NCI-H345 treated with DMSO at 0.1 percent for 48 hours (cell line): ENCODE measurements at regions not wholly inside any gene's neighbourhood (a gene's known extent, or its start where the extent isn't known, plus 50 kb on each side); places are given as distances from the start of the nearest gene placed in this dataset.
"Not testable (repeated sequence)": the region's sequence is repeated elsewhere in the genome, so short reads cannot be mapped to it uniquely, and the experiment has no call there.

Experiments
- DNase-seq: peaks from one replicate; lab custom pipeline; 2025; ENCODE audit not compliant: unreplicated experiment; lab: John Stamatoyannopoulos, UW

DNA sequence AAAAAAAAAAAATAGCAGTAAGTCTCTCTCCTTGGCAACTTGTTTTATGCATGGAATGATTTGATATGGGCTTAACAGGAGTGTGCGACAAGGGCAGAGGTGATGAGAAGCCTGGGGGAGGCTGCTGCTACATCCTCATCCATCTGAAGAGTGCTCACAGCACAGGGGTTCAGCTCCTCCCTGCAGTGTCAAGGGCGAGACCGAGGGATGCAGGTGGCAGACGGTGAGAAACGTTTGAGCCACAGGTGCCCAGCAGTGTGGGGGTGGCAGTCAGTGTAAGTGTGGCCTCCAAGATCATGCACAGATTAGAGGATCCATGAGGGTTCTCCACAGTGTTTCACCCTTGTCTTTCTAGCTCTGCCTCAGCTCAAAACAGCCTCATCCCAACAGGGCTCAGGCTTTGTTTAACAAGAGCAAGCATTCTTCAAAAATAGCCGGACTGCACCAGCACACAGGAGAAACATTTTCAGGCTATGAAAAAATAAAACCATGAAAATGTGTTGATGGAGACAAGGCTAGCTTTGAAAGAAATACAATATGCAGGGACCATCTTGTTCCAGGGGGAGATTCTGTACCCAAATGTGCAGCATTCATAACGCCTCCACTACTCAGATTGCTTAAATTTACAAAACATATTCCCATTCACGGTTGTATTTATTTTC lies 324.5 kb upstream of the MYT1L start:
- peak; percentile 40 for DNase-seq

DNA sequence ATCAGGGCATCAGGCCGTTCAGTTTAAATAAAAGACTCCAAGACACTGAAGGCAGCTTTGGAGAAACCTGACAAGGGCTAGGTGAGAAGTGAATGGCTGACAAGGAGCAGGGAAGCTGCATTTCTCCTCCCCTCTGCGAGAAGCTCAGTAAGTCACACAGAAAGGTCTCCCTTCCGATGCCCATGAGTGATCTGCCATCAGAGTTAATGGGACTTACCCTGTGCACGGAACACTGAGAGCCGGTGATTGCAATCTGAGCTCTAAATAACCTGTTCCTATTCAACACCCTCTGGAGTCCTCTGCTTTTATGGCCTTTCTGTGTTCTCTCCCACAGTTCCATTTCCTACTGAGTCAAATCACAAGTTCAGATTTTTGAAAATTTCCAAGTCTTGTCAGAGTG lies 322.2 kb upstream of the MYT1L start:
- no peak for DNase-seq

DNA sequence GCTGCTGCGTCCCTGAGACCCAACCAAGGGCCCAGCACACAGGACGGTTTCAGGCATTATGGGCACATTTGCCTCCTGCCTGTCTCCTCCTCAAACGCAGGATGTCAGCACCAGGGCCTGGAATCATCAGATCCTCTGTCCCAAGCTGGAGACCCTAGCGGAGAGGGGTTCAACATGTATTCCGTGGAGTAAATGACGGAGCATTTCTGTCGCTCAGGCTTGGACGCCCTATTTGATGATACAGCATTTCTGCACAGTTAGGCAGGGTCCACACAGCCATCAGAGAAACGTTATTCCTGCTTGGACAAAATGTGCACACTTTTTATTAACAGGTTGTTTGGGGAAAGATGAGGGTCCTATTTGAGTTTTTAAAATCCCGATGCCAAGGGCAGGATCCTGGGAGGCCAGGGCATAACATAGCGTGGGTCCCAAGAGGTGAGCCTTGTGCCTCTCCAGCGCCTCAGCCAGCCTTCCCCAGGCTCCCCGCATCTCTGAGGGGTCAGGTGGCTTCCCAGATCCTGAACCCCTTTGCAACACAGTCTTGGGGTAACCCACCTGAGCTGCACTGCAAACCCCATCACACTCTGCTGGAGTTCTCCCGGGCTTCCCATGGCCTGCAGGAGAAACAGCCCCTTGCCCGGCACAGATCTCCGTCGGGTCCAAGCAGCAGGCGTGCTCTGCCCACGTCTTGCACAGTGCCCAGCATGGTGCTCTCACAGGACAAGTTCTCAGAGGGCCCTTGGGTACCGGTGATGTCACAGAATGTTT lies 319.7 kb upstream of the MYT1L start:
- DNase-seq: no peak

DNA sequence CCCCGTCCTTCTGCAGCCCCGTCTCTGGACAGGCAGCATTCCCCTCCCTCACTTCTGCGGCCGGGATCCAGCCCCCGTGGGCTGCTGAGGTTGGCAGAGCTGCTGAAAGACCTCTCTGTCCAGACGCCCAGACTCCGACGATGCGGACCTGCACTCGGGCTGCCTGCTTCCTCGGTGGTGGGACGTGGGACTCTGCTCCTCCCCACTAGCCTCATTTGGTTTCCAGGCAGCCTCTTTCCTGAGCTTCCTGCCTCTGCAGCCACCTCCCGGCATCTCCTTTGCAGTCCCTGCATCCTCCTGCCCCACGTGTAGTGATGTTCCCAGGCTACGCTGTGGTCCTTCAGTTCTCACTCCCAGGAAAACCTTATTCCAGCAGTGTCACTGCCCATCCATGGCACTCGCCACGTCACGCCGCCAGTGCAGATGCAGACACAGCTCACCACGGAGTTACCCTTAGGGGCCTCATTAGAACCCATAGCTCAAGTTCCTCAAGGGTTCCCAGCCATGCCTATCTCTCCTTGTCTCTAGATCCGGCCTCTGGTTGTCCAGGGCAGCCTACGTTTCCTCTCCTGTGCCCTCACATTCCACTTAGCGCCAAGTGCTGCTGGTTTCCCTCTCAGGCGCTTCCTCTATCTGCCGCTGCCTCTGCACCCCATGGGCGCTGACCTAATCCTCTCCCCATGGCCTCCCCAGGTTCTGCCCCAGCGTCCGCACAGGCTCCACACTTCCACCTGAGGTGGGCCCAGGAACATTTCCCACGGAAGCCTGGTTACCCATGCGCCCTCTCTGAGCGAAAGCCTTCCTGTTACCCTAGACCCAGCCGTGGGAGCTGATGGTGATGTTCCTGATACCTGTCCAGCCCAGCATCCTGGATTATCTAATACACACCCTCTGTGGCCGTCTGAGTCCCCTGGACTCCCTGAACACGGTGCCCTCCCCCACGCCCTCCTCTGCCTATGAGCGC lies 318.3 kb upstream of the MYT1L start:
- no peak for DNase-seq

DNA sequence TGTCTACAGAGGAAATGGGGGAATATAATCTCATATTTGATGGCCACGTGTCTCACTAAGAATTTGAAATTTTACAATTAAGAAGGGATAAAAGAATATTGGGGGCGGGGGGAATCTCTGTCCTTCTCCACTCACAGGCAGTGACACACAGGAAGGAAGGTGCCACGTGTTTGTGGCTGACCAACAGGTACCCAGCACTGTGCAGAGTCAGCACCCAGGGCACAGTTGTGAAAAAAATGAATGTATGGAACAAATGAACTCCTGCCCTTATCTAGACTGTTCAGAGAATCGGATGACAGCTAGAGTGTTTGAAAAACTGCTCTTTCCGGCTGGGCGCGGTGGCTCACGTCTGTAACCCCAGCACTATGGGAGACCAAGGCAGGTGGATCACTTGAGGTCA lies 317.0 kb upstream of the MYT1L start:
- DNase-seq: no peak

DNA sequence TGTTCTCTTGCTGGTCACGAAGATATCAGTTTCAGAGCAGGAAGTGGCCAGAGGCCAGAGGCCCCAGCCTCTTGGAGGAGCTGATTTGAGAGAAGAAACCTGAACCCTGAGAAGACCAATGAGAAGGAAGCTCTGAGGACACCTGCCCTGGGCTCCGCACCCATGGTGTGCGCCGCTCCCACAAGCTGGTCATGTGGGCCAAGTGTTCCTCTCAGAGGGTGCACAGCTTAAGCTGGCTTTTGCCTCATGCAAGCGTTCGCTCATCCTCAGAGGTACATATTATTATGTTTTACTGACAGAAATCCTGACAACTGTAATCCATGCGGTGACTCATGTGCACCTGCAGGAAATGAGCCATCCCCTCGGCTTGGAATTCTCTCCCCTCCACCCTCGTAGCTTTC lies 316.1 kb upstream of the MYT1L start:
- DNase-seq: no peak

DNA sequence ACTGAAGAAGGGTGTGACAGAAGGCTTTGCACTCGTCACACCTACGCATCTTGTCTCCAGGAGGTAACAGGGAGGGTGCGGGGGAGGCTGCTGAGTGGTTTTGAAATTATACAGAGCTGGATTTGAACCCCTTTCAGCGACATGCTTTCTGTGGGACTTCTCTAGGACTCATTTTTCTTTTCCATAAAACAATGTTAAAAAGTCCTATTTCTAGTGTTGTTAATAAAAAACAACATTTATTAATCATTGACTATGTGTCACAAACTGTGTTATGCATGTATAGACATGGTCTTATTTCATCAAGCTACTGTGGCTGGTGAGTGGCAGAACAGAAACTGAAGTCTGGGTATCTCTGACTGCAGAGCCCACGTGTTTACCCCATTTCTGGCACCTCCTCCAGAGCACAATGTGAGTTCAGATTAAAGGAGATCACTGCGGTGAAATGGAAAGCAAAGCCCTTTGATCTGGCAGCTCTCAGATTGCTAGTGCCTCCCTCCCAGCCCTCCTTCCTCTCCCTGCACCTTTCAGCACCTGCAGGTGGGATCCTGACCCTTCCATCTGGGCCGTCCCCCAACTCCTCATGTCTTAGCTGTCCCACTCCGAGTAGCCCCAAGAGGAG lies 315.5 kb upstream of the MYT1L start:
- no peak for DNase-seq

DNA sequence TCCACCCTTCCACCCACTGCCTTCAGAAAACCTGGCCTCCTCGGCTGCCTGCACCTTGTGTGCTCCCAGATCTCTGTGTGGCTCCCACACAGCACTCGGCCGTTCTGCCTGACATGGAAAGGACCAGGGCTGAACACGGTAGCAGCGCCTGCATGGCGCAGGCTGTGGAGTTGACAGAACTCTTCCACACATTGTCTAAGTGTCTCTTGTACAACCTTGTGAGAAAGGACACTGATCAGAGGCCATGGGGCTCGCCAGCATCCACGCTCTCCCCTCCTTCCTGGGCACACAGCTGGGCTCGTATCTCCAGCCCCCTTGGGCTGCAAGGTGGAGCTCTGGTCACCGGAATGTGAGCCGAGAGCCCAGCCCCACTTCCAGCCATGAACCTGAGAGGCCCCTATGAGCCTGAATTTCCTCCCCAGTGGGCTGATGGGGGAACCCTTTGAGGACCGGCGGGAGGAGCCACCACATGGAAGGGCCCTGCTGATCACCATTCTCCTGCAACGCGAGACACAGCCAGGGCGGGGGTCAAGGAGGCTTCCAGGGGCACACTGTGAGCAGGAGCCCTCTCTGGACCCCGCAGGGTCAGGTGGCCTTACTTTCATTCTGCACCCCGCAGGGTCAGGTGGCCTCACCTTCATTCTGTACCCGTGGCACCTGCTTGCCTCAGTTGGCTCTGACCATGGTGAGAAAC lies 314.2 kb upstream of the MYT1L start:
- no peak for DNase-seq

DNA sequence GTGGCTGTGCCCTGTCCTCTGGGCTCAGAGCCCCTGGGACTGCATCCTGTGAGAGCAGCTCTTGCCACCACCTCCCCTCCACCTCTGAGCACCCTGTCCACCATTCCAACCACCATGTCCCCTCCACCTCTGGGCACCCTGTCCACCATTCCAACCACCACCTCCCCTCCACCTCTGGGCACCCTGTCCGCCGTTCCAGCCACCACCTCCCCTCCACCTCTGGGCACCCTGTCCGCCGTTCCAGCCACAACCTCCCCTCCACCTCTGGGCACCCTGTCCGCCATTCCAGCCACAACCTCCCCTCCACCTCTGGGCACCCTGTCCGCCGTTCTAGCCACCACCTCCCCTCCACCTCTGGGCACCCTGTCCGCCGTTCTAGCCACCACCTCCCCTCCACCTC lies 313.7 kb upstream of the MYT1L start:
- DNase-seq: not testable (repeated sequence)

DNA sequence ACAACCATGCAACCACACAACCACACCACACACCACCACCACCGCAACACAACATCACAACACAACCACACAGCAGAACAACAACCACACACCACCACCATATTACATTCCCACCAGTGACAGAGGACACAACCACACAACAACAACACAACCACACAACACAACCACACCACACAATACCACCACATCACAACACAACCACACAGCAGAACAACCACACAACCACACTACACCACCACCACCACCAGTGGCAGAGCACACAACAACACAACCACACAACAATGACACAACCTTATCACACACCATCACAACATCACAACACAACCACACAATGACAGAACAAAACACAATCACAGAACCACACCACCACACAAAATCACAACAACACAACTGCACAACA lies 313.0 kb upstream of the MYT1L start:
- DNase-seq: no peak

DNA sequence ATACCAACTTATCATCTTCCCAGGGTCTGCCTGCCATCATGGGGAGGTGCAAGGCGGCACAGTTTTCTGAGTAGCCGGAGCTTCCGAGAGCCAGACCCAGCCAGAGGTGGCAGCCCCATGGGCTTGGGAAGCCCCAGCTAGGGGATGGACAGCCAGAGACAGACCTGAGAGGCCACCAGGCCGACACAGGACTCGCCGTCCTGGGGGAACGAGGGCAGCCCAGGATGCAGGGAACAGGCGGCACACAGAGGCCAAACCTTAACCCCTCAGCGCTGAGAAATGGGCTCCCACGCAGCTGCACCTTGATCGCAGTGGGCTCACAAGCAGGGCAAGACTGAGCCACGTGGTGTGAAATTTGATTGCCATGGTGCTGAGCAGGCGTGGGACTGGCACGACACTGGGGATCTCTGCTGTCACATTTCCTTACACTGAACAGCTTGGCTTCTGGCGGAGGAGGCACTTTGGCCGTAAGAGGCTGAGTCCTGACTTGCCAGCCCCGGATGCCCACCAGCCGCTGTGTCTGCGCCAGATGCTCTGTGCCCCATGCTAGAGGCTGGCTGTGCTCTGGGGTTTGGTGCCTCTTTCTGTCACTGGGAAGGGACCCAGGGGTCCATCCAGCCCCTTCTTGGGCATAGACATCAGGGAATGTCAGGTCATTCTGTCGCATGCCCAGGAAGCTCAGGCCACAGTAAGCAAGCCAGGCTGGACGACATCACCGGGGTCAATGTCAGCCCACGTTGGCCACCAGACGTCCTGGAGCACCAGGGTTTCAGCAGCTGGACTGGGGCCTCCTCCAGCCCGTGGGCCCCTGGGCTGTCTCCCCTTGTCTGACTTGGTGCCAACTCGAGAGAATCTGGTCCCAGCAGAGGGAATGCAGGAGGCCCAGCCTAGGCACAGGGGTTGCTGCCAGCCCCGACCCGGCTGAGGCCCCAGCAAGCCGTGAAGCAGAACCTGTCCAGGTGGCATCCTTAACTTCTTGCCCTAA lies 312.1 kb upstream of the MYT1L start:
- no peak for DNase-seq

DNA sequence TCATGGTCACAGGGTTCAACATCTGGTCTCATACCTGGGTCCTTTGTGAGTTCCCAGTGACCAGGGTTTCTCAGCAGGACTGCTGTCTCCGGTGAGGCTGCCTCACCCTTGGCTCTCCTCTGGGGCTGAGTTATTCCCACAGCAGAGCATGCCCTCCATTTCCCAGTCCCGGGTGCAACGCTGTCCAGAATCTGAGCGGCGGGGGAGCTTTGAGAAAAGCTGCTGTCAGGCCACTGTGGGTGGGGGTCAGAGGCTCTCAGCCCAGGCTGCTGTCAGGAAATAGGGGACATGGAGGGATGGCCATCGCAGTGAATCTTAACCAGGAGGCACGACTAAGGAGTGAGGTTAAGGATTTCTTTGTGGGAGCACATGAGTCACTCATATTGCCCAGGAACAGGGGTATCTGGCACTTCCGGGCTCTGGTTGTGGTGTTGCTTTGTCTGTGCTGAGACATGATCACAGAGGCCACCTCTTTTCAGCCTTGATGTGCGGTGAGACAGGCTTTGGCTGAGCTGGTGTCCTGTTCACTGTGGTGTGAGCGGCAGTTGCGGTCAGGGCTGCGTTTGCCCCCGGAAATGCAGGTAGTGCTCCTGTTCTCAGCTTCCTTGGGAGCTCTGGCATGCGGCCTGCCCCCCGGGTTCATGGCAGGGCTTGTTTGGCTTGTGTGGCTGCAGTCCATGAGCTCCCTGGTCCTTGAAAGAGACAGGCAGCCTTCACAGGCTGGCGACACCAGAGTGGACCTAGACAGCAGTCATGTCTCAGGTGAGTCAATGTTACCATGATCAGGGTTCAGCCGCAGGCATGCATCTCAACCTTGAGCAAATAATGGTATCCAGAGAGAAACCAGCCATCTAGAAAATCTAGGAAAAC lies 310.7 kb upstream of the MYT1L start:
- DNase-seq: no peak

DNA sequence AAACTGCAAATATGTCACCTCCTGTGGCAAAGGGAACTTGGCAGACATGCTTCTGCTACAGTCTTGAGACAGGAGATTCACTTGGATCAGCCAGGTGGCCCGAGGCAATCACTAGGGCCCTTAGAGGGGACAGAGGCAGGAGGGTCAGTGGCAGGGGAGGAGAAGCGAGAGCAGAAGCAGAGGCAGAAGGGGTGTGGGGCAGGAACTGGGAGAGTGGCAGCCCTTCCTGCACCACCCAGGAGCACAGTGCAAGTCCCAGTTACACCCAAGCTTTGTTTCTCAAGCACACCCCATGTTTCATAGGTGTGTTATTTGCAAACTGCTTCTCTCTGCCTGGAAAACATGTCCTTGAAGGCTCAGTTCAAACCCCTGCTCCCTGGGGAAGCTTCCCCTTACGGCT lies 309.7 kb upstream of the MYT1L start:
- no peak for DNase-seq

DNA sequence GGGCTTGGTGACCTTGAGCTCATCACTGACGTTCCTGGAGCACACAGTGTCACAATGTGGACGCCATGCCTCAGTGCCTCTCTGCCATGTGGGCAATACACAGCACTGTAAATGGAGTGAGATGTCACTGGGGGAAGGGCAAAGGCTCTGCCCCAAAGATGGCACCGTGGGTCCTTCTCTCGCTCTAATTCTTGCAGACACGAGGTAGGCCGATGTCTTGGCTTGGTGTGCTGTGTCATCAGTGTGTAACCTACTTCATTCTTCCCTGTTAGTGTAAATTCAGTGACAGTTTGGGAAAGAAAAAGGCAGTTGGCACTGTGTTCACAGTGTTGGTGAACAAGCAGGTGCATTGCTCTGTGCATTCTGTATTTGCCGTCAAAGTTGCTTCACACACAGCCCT lies 309.3 kb upstream of the MYT1L start:
- no peak for DNase-seq

DNA sequence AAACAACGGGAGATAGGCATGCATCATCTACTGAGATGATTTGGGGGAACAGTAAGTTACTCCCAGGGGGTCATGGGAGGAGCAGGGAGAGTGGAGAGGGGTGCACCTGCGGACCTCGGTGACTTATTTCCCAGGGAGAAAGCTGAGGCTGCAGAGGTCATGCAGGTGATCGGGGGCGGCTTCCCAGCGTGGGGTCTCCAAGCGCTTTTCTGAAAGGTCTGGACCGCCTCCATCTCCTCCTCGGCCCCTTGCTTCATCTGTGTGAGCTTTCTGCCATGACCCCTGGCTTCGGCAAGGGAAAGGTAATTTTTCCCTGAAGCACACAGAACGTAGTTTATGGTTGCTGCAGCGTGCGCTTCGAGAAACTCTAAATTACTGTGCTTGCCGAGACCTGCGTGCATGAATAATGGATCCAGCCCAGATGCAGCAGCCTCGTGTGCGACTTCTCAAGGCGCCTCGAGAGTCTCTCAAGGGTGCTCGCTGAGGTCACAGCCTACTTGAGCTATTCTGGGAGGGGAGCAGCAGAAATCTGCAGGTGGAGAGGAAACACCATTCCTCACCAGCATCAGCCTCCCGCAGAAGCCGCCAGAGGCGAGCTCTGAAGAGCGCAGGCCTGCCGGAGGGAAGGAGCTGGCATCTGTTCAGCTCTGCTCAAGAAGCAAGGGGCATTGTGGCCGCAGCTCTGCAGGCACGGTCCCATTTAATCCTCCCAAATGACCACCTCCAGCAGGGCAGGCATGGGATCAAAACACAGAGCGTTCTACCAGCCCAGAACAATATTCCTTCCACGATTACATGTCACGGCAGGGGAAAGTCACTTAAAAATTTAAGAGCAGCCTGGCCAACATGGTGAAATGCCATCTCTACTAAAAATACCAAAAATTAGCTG lies 308.4 kb upstream of the MYT1L start:
- no peak for DNase-seq

DNA sequence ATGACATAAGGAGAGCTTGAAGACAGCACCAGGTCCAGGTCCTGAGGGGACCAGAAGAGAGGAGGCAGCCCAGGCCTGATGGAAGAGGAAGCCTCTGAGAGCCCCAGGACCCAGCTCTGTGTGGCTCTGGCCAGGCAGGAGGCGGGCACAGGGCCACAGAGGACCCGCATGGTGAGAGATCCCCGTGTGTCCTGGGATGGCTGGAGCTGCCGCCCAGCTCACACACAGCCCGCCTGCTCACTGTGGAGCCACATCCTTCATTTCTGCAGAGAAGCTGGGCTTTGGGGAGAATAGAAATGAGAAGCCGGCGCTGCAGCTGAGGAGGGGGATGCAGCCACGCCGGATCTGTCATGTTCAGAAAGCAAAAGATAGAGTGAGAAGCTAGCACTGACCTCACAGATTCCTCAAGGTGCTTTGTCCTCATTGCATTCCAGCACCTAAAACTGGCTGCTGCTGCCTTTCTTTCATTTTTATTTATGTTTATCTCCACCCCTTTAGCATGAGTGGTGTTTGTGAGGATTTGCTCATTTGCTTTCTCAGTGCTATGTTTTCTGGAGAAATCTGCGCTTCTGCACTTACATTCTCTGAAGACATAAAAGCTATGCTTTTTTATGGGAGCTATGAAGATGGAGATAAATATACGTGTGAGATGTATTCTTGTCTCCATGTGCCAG lies 307.6 kb upstream of the MYT1L start:
- DNase-seq: no peak

DNA sequence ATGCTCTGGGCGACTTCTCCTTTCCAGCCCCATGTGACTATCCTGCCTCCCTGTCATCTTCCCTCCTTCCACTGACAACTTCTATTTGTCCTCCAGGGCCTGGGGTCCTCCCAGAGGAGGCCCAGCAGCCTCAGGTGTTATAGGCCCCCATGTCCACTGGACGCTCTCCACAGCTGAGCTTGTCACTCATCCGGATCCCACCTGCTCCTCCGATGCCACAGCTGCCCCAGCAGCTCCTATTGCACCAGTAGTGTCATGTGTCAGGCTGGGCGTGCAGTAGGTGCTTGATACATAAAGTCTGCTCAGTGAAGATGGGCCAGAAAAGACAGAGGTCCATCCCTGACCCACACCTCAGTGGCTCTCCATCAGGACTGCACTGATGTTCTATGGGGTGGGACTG lies 305.7 kb upstream of the MYT1L start:
- DNase-seq: no peak
